ENCODE measurements at regions not wholly inside any gene's neighbourhood (a gene's known extent, or its start where the extent isn't known, plus 50 kb on each side); places are given as distances from the start of the nearest gene placed in this dataset.

GRCh38 chr2:78262713-78263375, 740.7 kb upstream of the LRRTM4 start:
- no peaks in the 10 kb centered on the region for H3K36me3 ChIP-seq (ENCODE audit: control insufficient read depth in 2 of 3, insufficient read depth in 3 of 3, low read length in 3 of 3)
- no peak overlapping the region for H3K9ac ChIP-seq (ENCODE audit: low read length in 3 of 3)
- intact Hi-C loops (cut with DNase I) = no loop called here
- no peaks in the 10 kb centered on the region for H3K27me3 ChIP-seq (ENCODE audit: control insufficient read depth, insufficient read depth, low read length)
- DNase-seq (no peak), FAIRE-seq (no peak)
- H3K4me3 ChIP-seq (ENCODE audit: low read length in 3 of 3) = no peak overlapping the region
- H3K27ac ChIP-seq (ENCODE audit: low read depth in 2 of 2, low read length in 2 of 2) = no peak overlapping the region
- H3K9me3 ChIP-seq (ENCODE audit: control insufficient read depth in 2 of 3, insufficient read depth in 1 of 3, low read length in 3 of 3) = no peaks in the 10 kb centered on the region
- no peak for TF ChIP-seq CTCF (IDR thresholded peaks at IDR 0.05; ENCODE audit: borderline replicate concordance, extremely low read depth, insufficient read depth)
- H3K4me1 ChIP-seq (ENCODE audit: control insufficient read depth in 2 of 3, insufficient read depth in 2 of 3, low read depth in 1 of 3, low read length in 3 of 3) = no peaks in the 10 kb centered on the region

GRCh38 chr2:78263571-78263970, 741.4 kb upstream of the LRRTM4 start:
- no peak for TF ChIP-seq CTCF (IDR thresholded peaks at IDR 0.05; ENCODE audit: borderline replicate concordance, extremely low read depth, insufficient read depth)
- DNase-seq = no peak
- no peak overlapping the region for H3K9ac ChIP-seq (ENCODE audit: low read length in 3 of 3)
- no peaks in the 10 kb centered on the region for H3K27me3 ChIP-seq (ENCODE audit: control insufficient read depth, insufficient read depth, low read length)
- H3K27ac ChIP-seq (ENCODE audit: low read depth in 2 of 2, low read length in 2 of 2) = no peak overlapping the region
- H3K36me3 ChIP-seq (ENCODE audit: control insufficient read depth in 2 of 3, insufficient read depth in 3 of 3, low read length in 3 of 3) = no peaks in the 10 kb centered on the region
- no peaks in the 10 kb centered on the region for H3K9me3 ChIP-seq (ENCODE audit: control insufficient read depth in 2 of 3, insufficient read depth in 1 of 3, low read length in 3 of 3)
- H3K4me3 ChIP-seq (ENCODE audit: low read length in 3 of 3) = no peak overlapping the region
- FAIRE-seq = no peak
- intact Hi-C loops (cut with DNase I) = no loop called here
- no peaks in the 10 kb centered on the region for H3K4me1 ChIP-seq (ENCODE audit: control insufficient read depth in 2 of 3, insufficient read depth in 2 of 3, low read depth in 1 of 3, low read length in 3 of 3)

- H3K9ac ChIP-seq (ENCODE audit: low read length in 3 of 3) = no peak overlapping the region
- no peak overlapping the region for H3K4me3 ChIP-seq (ENCODE audit: low read length in 3 of 3)
- DNase-seq = no peak
- H3K9me3 ChIP-seq (ENCODE audit: control insufficient read depth in 2 of 3, insufficient read depth in 1 of 3, low read length in 3 of 3) = no peaks in the 10 kb centered on the region
- H3K27ac ChIP-seq (ENCODE audit: low read depth in 2 of 2, low read length in 2 of 2) = no peak overlapping the region
- H3K27me3 ChIP-seq (ENCODE audit: control insufficient read depth, insufficient read depth, low read length) = no peaks in the 10 kb centered on the region
- no peak for FAIRE-seq
- H3K36me3 ChIP-seq (ENCODE audit: control insufficient read depth in 2 of 3, insufficient read depth in 3 of 3, low read length in 3 of 3) = no peaks in the 10 kb centered on the region
- H3K4me1 ChIP-seq (ENCODE audit: control insufficient read depth in 2 of 3, insufficient read depth in 2 of 3, low read depth in 1 of 3, low read length in 3 of 3) = no peaks in the 10 kb centered on the region
- TF ChIP-seq CTCF (IDR thresholded peaks at IDR 0.05; ENCODE audit: borderline replicate concordance, extremely low read depth, insufficient read depth) = no peak
- intact Hi-C loops (cut with DNase I) = no loop called here
These were observed 742.0 kb upstream of the LRRTM4 start for GRCh38 chr2:78264130-78264529.

- DNase-seq = no peak
- Histone ChIP-seq H3K27me3 (ENCODE audit: control insufficient read depth, insufficient read depth, low read length) (no peaks in the 10 kb centered on the region), H3K27ac (ENCODE audit: low read depth in 2 of 2, low read length in 2 of 2) (no peak overlapping the region), H3K4me1 (ENCODE audit: control insufficient read depth in 2 of 3, insufficient read depth in 2 of 3, low read depth in 1 of 3, low read length in 3 of 3) (no peaks in the 10 kb centered on the region), H3K9ac (ENCODE audit: low read length in 3 of 3) (no peak overlapping the region), H3K4me3 (ENCODE audit: low read length in 3 of 3) (no peak overlapping the region), H3K36me3 (ENCODE audit: control insufficient read depth in 2 of 3, insufficient read depth in 3 of 3, low read length in 3 of 3) (no peaks in the 10 kb centered on the region), H3K9me3 (ENCODE audit: control insufficient read depth in 2 of 3, insufficient read depth in 1 of 3, low read length in 3 of 3) (no peaks in the 10 kb centered on the region)
- no peak for FAIRE-seq
- TF ChIP-seq CTCF (IDR thresholded peaks at IDR 0.05; ENCODE audit: borderline replicate concordance, extremely low read depth, insufficient read depth) = no peak
- intact Hi-C loops (cut with DNase I) = no loop called here
These were observed 744.3 kb upstream of the REG3G start for GRCh38 chr2:78281164-78281563.

All from kidney (tissue), 13 donors.